ENCODE measurements at regions not wholly inside any gene's neighbourhood (a gene's known extent, or its start where the extent isn't known, plus 50 kb on each side); places are given as distances from the start of the nearest gene placed in this dataset.

- TF ChIP-seq, protein P1, sequence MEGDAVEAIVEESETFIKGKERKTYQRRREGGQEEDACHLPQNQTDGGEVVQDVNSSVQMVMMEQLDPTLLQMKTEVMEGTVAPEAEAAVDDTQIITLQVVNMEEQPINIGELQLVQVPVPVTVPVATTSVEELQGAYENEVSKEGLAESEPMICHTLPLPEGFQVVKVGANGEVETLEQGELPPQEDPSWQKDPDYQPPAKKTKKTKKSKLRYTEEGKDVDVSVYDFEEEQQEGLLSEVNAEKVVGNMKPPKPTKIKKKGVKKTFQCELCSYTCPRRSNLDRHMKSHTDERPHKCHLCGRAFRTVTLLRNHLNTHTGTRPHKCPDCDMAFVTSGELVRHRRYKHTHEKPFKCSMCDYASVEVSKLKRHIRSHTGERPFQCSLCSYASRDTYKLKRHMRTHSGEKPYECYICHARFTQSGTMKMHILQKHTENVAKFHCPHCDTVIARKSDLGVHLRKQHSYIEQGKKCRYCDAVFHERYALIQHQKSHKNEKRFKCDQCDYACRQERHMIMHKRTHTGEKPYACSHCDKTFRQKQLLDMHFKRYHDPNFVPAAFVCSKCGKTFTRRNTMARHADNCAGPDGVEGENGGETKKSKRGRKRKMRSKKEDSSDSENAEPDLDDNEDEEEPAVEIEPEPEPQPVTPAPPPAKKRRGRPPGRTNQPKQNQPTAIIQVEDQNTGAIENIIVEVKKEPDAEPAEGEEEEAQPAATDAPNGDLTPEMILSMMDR (conservative IDR thresholded peaks at IDR 0.05): no peak
- no peak for TF ChIP-seq ZFX (IDR thresholded peaks at IDR 0.05)
- H3K27ac ChIP-seq: no peak overlapping the region
Observed at GRCh38 chr4:100843910-100844309, 326.1 kb upstream of the EMCN start.

GRCh38 chr4:100842856-100843255, 325.0 kb upstream of the EMCN start:
- TF ChIP-seq, protein P1 (conservative IDR thresholded peaks at IDR 0.05): no peak
- no peak for TF ChIP-seq ZFX (IDR thresholded peaks at IDR 0.05)
- H3K27ac ChIP-seq: no peak overlapping the region

DNA sequence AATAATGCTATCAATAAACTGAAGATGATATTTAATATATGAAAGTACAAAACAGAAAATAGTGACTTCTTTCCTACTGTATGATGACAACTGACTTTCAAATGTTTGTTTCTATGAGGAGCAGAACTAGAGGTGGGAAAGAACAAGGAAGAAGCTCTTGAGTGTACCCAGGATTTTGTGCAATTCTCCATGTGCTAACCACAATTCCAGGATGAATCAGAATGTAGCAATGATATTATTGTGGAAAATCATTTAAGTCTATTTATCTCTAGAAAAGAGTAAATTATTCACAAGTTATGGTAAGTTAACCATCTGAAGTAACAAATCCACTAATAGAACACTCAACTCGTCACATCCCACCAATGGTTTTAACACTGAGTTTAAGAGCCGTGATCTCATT, 324.1 kb upstream of the EMCN start:
- no peak for TF ChIP-seq ZFX (IDR thresholded peaks at IDR 0.05)
- TF ChIP-seq, protein P1 (conservative IDR thresholded peaks at IDR 0.05): no peak
- H3K27ac ChIP-seq: no peak overlapping the region

- no peak overlapping the region for H3K27ac ChIP-seq
- TF ChIP-seq, protein P1 (conservative IDR thresholded peaks at IDR 0.05): no peak
- TF ChIP-seq ZFX (IDR thresholded peaks at IDR 0.05): no peak
Observed at GRCh38 chr4:100839712-100840111, 321.9 kb upstream of the EMCN start.

- TF ChIP-seq, protein P1 (conservative IDR thresholded peaks at IDR 0.05): no peak
- no peak for TF ChIP-seq ZFX (IDR thresholded peaks at IDR 0.05)
- H3K27ac ChIP-seq: no peak overlapping the region
Observed at GRCh38 chr4:100838286-100838685, 320.5 kb upstream of the EMCN start.

DNA sequence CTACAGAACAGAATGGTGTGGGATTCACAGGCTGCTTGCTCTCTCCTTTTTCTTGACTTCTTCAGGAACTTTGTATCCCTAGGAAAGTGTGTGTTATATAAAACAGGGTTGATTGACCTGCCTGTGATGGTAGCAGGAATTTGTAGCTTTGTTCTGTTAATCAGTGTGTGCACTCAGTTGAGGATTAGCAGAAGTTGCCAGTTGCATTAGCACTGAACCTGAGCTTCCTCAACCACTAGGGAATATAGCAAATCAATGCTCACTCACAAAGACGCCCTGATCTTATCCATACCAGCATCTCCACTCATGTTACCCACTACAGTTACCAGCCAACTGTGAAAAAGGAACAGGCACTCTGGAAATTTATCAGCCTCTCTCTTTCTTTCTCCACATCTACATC, 319.1 kb upstream of the EMCN start:
- no peak overlapping the region for H3K27ac ChIP-seq
- TF ChIP-seq, protein P1 (conservative IDR thresholded peaks at IDR 0.05): no peak
- TF ChIP-seq ZFX (IDR thresholded peaks at IDR 0.05): no peak

- H3K27ac ChIP-seq: no peak overlapping the region
- TF ChIP-seq ZFX (IDR thresholded peaks at IDR 0.05): no peak
- TF ChIP-seq, protein P1 (conservative IDR thresholded peaks at IDR 0.05): no peak
Observed at GRCh38 chr4:100834616-100835015, 316.8 kb upstream of the EMCN start.
